ENCODE measurements at regions not wholly inside any gene's neighbourhood (a gene's known extent, or its start where the extent isn't known, plus 50 kb on each side); places are given as distances from the start of the nearest gene placed in this dataset.

DNA sequence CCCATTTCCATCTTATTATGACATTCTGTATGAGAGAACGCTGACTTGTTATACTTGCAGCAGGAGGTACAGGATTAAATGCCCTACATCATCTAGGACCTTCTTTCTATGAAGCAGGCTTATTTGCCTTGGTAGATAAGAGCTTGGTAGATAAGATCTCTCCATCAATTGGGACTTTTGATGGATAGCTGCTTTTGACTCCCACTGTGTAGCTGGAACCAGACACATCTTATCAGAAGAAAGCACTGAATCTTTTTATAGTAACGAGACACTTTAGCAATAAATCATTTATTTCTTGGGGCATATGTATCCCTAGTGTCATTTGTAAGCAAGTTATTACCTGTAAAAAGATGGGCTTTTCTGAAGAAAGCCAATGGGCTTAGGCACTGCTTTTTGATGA, 613.9 kb downstream of the TECRL start:
- Mint-ChIP-seq H3K4me1 (ENCODE audit: low read depth) (no peaks in the 10 kb centered on the region), H3K4me3 (no peak overlapping the region), H3K27me3 (no peaks in the 10 kb centered on the region), H3K36me3 (no peaks in the 10 kb centered on the region), H3K9me3 (ENCODE audit: low read depth) (peaks cover 14% of the 10 kb centered on the region), H3K27ac (no peak overlapping the region)

- Mint-ChIP-seq H3K27ac (no peak overlapping the region), H3K9me3 (ENCODE audit: low read depth) (peaks cover 19% of the 10 kb centered on the region), H3K36me3 (no peaks in the 10 kb centered on the region), H3K4me3 (no peak overlapping the region), H3K27me3 (no peaks in the 10 kb centered on the region), H3K4me1 (ENCODE audit: low read depth) (no peaks in the 10 kb centered on the region)
These were observed 618.9 kb downstream of the TECRL start for GRCh38 chr4:63790377-63790776.

GRCh38 chr4:63788271-63788670, 621.0 kb downstream of the TECRL start:
- no peaks in the 10 kb centered on the region for H3K27me3 Mint-ChIP-seq
- H3K4me1 Mint-ChIP-seq (ENCODE audit: low read depth) = no peaks in the 10 kb centered on the region
- H3K9me3 Mint-ChIP-seq (ENCODE audit: low read depth) = peaks cover 13% of the 10 kb centered on the region
- no peak overlapping the region for H3K27ac Mint-ChIP-seq
- H3K36me3 Mint-ChIP-seq = no peaks in the 10 kb centered on the region
- H3K4me3 Mint-ChIP-seq = no peak overlapping the region

DNA sequence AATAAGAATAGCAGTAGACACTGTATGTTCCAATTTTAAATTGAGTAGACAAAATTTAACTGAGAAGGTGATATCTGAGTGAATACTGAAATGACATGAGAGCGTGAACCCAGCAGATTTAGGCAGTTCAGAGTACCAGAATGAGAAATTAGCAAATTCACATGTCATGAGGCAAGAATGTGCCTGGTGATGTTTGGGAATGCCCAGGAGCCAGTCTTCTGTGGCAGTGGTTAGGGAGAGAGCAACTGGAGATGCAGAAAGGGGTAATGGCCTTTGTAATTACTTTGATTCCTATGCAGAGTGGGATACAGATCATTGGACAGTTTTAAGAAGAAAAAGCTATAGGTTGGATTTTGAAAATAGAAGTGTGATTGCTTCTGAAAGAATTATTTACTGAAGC, 621.9 kb downstream of the TECRL start:
- no peaks in the 10 kb centered on the region for H3K4me1 Mint-ChIP-seq (ENCODE audit: low read depth)
- H3K9me3 Mint-ChIP-seq (ENCODE audit: low read depth) = peaks cover 8% of the 10 kb centered on the region
- no peaks in the 10 kb centered on the region for H3K36me3 Mint-ChIP-seq
- no peaks in the 10 kb centered on the region for H3K27me3 Mint-ChIP-seq
- no peak overlapping the region for H3K4me3 Mint-ChIP-seq
- H3K27ac Mint-ChIP-seq = no peak overlapping the region

DNA sequence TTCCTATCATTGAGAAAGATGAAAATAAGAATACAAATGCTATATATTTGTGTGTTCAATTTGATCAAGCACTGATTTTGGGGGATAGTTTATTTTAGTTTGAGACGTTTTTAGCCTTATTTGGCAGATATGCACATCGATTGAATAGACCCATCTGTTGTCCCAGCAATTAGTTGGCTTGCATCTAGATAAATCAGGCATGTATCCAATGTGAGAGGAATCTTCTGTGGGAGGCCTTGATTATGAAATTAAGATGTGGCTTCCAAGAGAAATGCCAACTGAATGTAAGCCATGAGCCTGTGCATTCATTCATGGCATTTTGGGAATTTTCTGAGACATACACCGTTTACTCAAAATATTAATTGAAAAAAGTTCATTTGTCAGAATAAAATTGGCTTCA, 623.1 kb downstream of the TECRL start:
- H3K9me3 Mint-ChIP-seq (ENCODE audit: low read depth) = peaks cover 4% of the 10 kb centered on the region
- no peak overlapping the region for H3K27ac Mint-ChIP-seq
- H3K4me1 Mint-ChIP-seq (ENCODE audit: low read depth) = no peaks in the 10 kb centered on the region
- no peaks in the 10 kb centered on the region for H3K27me3 Mint-ChIP-seq
- H3K36me3 Mint-ChIP-seq = no peaks in the 10 kb centered on the region
- H3K4me3 Mint-ChIP-seq = no peak overlapping the region

- no peak overlapping the region for H3K4me3 Mint-ChIP-seq
- peaks cover 4% of the 10 kb centered on the region for H3K9me3 Mint-ChIP-seq (ENCODE audit: low read depth)
- no peak overlapping the region for H3K27ac Mint-ChIP-seq
- H3K4me1 Mint-ChIP-seq (ENCODE audit: low read depth) = no peaks in the 10 kb centered on the region
- H3K27me3 Mint-ChIP-seq = no peaks in the 10 kb centered on the region
- no peaks in the 10 kb centered on the region for H3K36me3 Mint-ChIP-seq
These were observed 624.4 kb downstream of the TECRL start for GRCh38 chr4:63784822-63785221.

GRCh38 chr4:63777601-63778000, 631.6 kb downstream of the TECRL start:
- no peaks in the 10 kb centered on the region for H3K36me3 Mint-ChIP-seq
- no peak overlapping the region for H3K27ac Mint-ChIP-seq
- H3K4me1 Mint-ChIP-seq (ENCODE audit: low read depth) = no peaks in the 10 kb centered on the region
- H3K27me3 Mint-ChIP-seq = no peaks in the 10 kb centered on the region
- peaks cover 6% of the 10 kb centered on the region for H3K9me3 Mint-ChIP-seq (ENCODE audit: low read depth)
- no peak overlapping the region for H3K4me3 Mint-ChIP-seq

GRCh38 chr4:63764400-63764799, 644.9 kb downstream of the TECRL start:
- no peak overlapping the region for H3K27ac Mint-ChIP-seq

GRCh38 chr4:63757929-63758328, 651.3 kb downstream of the TECRL start:
- Mint-ChIP-seq H3K36me3 (no peaks in the 10 kb centered on the region), H3K9me3 (ENCODE audit: low read depth) (peaks cover 14% of the 10 kb centered on the region), H3K4me1 (ENCODE audit: low read depth) (no peaks in the 10 kb centered on the region), H3K4me3 (no peak overlapping the region), H3K27me3 (no peaks in the 10 kb centered on the region), H3K27ac (no peak overlapping the region)

More at GRCh38 chr4:63764400-63764799, 644.9 kb downstream of the TECRL start:
- Mint-ChIP-seq H3K4me3 (no peak overlapping the region), H3K4me1 (ENCODE audit: low read depth) (no peaks in the 10 kb centered on the region), H3K9me3 (ENCODE audit: low read depth) (peaks cover 3% of the 10 kb centered on the region), H3K36me3 (no peaks in the 10 kb centered on the region), H3K27me3 (no peaks in the 10 kb centered on the region)

GRCh38 chr4:63742882-63743281, 666.4 kb downstream of the TECRL start:
- Mint-ChIP-seq H3K4me1 (ENCODE audit: low read depth) (no peaks in the 10 kb centered on the region), H3K36me3 (no peaks in the 10 kb centered on the region), H3K27me3 (no peaks in the 10 kb centered on the region)

DNA sequence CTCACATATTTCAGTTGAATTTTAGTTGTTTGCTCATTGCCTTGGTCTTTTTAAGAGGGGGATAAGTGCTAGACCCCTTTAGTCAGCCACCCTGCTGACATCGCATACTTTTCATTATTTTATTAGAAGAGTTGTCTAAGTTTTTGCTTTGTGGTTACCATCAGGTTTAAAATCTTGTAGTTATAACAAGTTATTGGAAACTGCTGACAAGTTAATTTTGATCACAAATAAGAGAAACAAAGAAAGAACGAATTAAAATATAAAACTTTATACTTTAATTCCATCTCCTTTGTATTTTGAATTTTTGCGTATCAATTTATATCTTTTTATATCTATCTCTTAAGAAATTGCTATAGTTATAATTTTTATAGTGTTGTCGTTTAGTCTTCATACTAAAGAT, 679.7 kb downstream of the TECRL start:
- peaks cover 15% of the 10 kb centered on the region for H3K9me3 Mint-ChIP-seq (ENCODE audit: low read depth)
- H3K27ac Mint-ChIP-seq = no peak overlapping the region
- H3K27me3 Mint-ChIP-seq = no peaks in the 10 kb centered on the region
- H3K4me3 Mint-ChIP-seq = no peak overlapping the region
- H3K36me3 Mint-ChIP-seq = no peaks in the 10 kb centered on the region
- H3K4me1 Mint-ChIP-seq (ENCODE audit: low read depth) = no peaks in the 10 kb centered on the region

More at GRCh38 chr4:63742882-63743281, 666.4 kb downstream of the TECRL start:
- Mint-ChIP-seq H3K27ac (no peak overlapping the region), H3K9me3 (ENCODE audit: low read depth) (peaks cover 3% of the 10 kb centered on the region), H3K4me3 (no peak overlapping the region)

DNA sequence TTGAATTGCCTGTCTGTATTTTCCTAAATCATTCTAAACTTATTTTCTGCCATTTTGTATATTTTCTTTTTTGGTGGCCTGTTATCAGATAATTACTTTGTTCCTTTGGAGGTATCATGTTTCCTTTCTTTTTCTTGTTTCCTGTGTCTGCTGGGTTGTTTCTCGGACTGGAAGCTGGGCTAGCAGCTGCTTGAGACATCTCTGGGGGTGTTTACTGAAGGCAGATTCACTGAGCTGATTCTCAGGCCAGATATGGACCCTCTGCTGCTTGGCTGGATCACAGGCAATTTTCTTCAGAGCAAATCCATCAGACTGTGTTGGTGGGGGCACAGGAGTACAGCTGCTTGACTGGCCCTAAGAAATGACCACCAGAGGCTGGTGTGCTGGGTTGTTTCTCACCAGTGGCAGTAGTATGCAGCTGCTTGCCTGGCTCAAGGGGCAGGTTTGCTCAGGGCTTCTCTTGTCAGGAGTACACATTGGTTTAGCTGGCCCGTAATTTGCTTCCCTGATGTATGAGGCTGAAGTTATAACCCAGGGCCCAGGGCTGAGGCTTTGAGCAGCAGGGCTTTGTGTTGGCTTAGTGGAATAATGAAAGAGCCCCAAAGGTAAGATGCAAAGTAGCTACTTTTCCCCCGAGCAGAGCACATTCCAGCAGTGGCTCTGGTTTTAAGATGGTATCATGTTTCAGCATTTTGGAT, 680.6 kb downstream of the TECRL start:
- Mint-ChIP-seq H3K27ac (no peak overlapping the region), H3K36me3 (no peaks in the 10 kb centered on the region), H3K4me1 (ENCODE audit: low read depth) (no peaks in the 10 kb centered on the region), H3K27me3 (no peaks in the 10 kb centered on the region), H3K4me3 (no peak overlapping the region), H3K9me3 (ENCODE audit: low read depth) (peaks cover 14% of the 10 kb centered on the region)

DNA sequence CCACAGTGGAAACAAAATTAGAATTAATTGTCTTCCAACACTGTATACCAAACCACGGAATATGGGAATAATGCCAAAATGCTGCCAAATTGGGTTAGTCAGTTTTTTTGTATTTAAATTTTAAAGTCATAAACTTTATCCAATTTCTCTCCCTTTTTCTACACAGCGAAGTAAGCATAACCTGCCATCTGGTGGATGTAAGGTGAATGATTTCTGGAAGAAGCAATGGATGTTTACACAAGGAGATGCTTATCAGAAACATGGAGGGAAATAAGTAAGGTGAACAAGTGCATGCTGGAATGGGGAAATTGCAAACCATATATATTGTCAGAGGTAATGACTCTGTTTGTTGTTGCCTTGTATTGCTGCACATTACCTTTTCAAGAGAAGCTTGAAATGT, 691.9 kb downstream of the TECRL start:
- no peaks in the 10 kb centered on the region for H3K36me3 Mint-ChIP-seq
- H3K27ac Mint-ChIP-seq = no peak overlapping the region
- H3K9me3 Mint-ChIP-seq (ENCODE audit: low read depth) = peaks cover 8% of the 10 kb centered on the region
- H3K4me3 Mint-ChIP-seq = no peak overlapping the region
- no peaks in the 10 kb centered on the region for H3K4me1 Mint-ChIP-seq (ENCODE audit: low read depth)
- no peaks in the 10 kb centered on the region for H3K27me3 Mint-ChIP-seq

GRCh38 chr4:63708661-63709060, 700.6 kb downstream of the TECRL start:
- H3K36me3 Mint-ChIP-seq = no peaks in the 10 kb centered on the region
- no peaks in the 10 kb centered on the region for H3K27me3 Mint-ChIP-seq
- H3K4me1 Mint-ChIP-seq (ENCODE audit: low read depth) = no peaks in the 10 kb centered on the region
- H3K4me3 Mint-ChIP-seq = no peak overlapping the region
- H3K9me3 Mint-ChIP-seq (ENCODE audit: low read depth) = no peaks in the 10 kb centered on the region
- H3K27ac Mint-ChIP-seq = no peak overlapping the region

- Mint-ChIP-seq H3K27me3 (no peaks in the 10 kb centered on the region), H3K27ac (no peak overlapping the region), H3K36me3 (no peaks in the 10 kb centered on the region), H3K4me1 (ENCODE audit: low read depth) (no peaks in the 10 kb centered on the region), H3K4me3 (no peak overlapping the region), H3K9me3 (ENCODE audit: low read depth) (peaks cover 4% of the 10 kb centered on the region)
These were observed 708.7 kb downstream of the TECRL start for GRCh38 chr4:63700569-63700968.

DNA sequence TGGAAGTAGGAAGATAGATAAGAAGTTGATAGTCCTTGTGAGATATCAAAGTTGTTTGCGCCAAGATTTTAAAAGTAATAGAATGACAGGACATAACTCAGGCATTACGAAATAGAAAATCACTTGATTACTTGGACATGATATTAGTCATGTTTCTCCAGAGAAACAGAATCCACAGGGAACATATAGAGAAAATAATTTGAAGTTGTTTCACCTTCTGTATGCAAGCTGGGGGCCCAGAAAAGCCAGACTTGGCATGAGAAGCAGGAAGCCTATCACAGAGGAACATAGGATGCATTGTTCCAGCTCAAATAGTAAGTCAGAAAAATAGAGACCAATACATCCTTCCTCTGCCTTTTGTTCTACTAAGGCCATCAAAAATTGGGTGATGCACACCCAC, 715.9 kb downstream of the TECRL start:
- Mint-ChIP-seq H3K36me3 (no peaks in the 10 kb centered on the region), H3K4me3 (no peak overlapping the region), H3K27me3 (no peaks in the 10 kb centered on the region), H3K4me1 (ENCODE audit: low read depth) (no peaks in the 10 kb centered on the region), H3K27ac (no peak overlapping the region), H3K9me3 (ENCODE audit: low read depth) (peaks cover 21% of the 10 kb centered on the region)

Measured in activated naive CD8-positive, alpha-beta T cell (primary cell).